ENCODE measurements at regions not wholly inside any gene's neighbourhood (a gene's known extent, or its start where the extent isn't known, plus 50 kb on each side); places are given as distances from the start of the nearest gene placed in this dataset.

DNA sequence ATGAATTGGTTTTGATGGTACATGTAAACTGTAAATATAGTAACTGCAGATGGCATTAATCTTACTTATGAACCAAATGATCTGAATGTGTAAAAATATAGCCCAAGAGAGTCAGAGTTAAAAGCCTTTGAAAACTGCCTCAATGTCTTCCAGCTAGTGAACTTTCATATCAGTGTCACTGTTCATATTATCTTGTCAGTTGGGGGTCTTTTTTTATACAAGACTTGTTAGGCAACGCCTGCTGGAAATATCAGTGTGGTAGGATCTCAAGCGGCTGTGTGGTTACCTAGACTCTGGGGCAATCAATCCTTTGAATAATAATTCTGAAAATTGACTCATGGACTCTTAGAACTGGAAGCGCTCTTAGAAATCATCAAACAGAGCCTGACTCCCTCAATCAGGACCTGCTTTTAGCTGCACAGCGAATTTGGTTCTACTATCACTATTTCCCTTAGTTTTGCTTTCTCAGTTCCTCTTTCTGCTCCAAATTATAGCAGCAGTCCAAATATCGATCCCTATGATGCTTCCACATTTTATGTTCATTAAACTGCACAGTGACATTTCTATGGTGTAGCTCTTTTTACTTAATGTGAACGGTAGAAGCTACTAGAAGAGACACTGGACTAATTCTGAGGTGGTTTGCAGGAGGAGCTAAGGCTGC lies 100.1 kb upstream of the COL1A2 start:
- H3K36me3 Mint-ChIP-seq (ENCODE audit: low read depth): no peaks in the 10 kb centered on the region
- peaks cover 8% of the 10 kb centered on the region for H3K27me3 Mint-ChIP-seq
- no peak overlapping the region for H3K27ac Mint-ChIP-seq
- no peaks in the 10 kb centered on the region for H3K9me3 Mint-ChIP-seq
- no peaks in the 10 kb centered on the region for H3K4me1 Mint-ChIP-seq (ENCODE audit: low read depth)
- no peak overlapping the region for H3K4me3 Mint-ChIP-seq
- intact Hi-C loops (cut with micrococcal nuclease): no loop called here

DNA sequence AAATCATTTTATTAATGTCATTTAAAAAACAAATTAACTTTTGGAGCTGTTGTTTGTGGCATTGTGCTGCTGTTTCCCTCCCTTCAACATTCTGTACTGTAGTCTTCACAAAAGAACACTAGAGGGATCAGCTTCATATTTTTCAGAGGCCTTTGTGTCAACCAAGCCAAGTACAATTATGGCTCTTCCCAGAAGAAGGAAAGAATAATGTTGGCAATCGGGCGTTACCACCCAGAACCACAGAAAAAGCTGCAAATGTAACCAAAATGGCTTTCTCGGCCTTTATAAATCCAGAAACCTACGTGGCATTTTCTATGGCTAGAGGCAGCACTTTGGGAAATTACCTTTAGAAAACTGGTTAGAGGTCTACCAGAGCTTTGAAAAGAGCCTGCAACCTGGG lies 98.8 kb upstream of the COL1A2 start:
- Mint-ChIP-seq H3K4me3 (no peak overlapping the region), H3K9me3 (no peaks in the 10 kb centered on the region), H3K27ac (no peak overlapping the region), H3K36me3 (ENCODE audit: low read depth) (no peaks in the 10 kb centered on the region), H3K27me3 (peaks cover 8% of the 10 kb centered on the region), H3K4me1 (ENCODE audit: low read depth) (no peaks in the 10 kb centered on the region)
- intact Hi-C loops (cut with micrococcal nuclease): no loop called here

DNA sequence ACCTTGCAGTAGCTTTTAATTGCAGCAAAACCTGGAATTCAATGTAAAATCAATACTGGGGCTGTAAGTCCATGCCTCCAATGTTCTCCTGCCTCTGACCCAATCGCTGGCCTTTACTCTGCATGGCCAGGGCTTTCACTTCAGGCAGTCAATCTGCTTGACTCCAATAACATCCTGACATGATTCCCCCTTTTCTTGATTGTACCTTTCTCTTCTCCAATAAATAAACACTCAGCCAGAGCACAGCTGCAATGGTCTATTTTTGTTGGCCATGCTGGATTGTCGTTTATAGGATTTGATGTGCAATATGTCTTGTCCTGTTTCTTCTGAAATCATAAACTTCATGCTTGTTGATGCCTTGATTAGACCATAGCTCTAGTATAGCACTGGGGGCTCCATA lies 97.8 kb upstream of the COL1A2 start:
- Mint-ChIP-seq H3K27ac (no peak overlapping the region), H3K4me1 (ENCODE audit: low read depth) (no peaks in the 10 kb centered on the region), H3K27me3 (peaks cover 6% of the 10 kb centered on the region), H3K9me3 (no peaks in the 10 kb centered on the region), H3K4me3 (no peak overlapping the region), H3K36me3 (ENCODE audit: low read depth) (no peaks in the 10 kb centered on the region)
- intact Hi-C loops (cut with micrococcal nuclease): no loop called here

DNA sequence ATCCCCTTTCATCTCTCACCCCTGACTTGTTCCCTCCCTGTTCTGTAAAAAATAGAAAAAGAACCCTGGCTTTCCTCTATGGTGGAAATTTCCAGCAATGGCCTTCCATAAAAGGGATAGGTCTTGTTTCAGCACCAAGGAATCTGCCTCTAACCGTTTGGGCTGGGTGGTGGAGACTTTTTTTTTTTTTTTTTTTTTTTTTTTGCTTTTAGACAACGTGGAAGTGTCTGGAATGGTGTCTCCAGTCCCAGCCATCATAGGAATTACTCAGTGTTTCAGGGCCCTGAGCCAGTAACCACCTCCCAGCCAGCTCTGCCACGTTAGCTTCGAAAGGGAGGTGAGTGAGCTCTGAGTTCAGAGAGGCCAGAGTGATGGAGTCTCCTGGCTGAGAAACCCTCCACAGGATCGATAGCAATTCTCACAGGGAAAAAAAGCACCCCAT lies 97.3 kb upstream of the COL1A2 start:
- no peaks in the 10 kb centered on the region for H3K36me3 Mint-ChIP-seq (ENCODE audit: low read depth)
- H3K9me3 Mint-ChIP-seq: no peaks in the 10 kb centered on the region
- peaks cover 5% of the 10 kb centered on the region for H3K27me3 Mint-ChIP-seq
- no peak overlapping the region for H3K4me3 Mint-ChIP-seq
- H3K4me1 Mint-ChIP-seq (ENCODE audit: low read depth): no peaks in the 10 kb centered on the region
- H3K27ac Mint-ChIP-seq: no peak overlapping the region
- intact Hi-C loops (cut with micrococcal nuclease): no loop called here

DNA sequence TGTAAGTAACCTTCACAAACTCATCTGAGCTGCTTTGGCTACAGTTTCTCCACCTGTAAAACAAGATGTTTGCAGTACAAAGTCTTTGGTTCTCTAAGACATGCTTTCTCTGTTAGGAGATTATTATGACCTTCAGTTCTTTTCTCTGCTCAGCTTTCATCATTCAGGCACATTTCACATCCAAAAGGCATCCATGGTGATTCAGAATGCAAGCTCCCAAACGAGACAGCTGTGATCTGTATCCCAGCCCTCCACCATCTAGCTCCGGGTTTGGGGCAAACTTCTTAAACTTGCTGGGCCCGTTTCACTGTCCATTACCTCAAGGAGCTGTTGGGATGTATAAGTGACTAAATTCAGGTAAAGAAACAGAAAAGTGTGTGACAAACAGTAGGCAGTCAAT lies 95.8 kb upstream of the COL1A2 start:
- Mint-ChIP-seq H3K27ac (no peak overlapping the region), H3K4me1 (ENCODE audit: low read depth) (peaks cover 5% of the 10 kb centered on the region), H3K27me3 (peaks cover 7% of the 10 kb centered on the region), H3K36me3 (ENCODE audit: low read depth) (no peaks in the 10 kb centered on the region), H3K4me3 (no peak overlapping the region), H3K9me3 (no peaks in the 10 kb centered on the region)
- intact Hi-C loops (cut with micrococcal nuclease): no loop called here

DNA sequence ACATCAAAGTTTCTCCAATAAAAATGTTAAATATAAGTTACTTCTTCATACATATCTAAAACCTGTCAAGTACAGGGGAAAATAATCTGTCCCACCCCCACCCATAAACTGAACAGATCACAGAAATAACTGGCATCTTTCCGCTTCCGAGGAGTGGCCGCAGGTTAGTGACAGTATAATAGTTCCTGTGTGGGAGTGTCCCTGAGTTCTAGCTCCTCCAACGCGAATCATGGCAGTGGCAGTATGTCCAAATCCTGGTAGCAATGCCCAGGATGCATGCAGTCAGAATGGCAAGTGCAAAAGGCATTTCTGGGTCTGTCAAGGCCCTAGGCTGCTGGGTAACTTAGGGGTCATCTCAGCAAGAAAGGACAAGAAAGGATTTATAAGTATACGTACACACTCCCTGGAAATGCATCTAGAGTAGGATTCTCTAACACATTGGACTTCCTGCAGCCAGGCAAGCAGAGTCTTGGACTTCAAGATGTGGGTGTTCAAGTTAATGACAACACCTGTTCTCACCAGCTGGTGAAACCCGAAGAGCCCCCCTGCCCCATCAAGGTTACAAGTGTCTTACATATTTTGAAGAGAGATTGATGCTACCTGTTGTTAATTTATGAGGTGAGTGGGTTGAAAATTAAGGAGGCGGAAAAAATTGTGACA lies 94.4 kb upstream of the COL1A2 start:
- intact Hi-C loops (cut with micrococcal nuclease): no loop called here

DNA sequence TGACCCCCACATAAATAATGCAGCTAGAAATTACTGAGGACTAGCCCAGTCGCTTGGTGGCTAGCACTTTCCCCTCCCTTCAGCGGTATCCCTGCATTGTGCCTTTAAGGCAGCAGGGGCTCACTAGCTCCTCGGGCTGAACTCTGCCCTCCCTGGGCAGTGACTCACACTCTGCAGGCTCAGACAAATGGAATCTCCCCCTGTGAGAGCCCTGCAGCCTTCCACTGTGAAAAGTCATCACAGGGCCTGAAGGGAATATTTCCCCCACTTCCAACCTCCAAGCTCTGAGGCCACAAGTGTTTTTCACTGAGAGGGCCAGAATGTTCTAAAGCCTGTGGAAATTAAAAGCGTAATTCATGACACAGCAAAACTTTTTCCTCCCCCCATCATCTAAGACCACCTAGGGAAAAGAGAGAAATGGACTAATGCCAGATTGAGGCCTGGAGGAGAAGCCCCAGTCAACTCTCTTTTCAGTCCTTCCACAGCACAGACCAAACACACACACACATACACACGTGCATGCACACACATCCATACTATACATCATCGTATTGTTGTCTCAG lies 93.6 kb upstream of the COL1A2 start:
- Mint-ChIP-seq H3K9me3 (no peaks in the 10 kb centered on the region), H3K27me3 (peaks cover 7% of the 10 kb centered on the region), H3K4me3 (no peak overlapping the region), H3K36me3 (ENCODE audit: low read depth) (no peaks in the 10 kb centered on the region), H3K27ac (no peak overlapping the region), H3K4me1 (ENCODE audit: low read depth) (peaks cover 5% of the 10 kb centered on the region)
- intact Hi-C loops (cut with micrococcal nuclease): no loop called here

More for the DNA sequence above, 94.4 kb upstream of the COL1A2 start:
- H3K36me3 Mint-ChIP-seq (ENCODE audit: low read depth): no peaks in the 10 kb centered on the region
- peaks cover 7% of the 10 kb centered on the region for H3K27me3 Mint-ChIP-seq
- peaks cover 5% of the 10 kb centered on the region for H3K4me1 Mint-ChIP-seq (ENCODE audit: low read depth)
- H3K9me3 Mint-ChIP-seq: no peaks in the 10 kb centered on the region
- H3K4me3 Mint-ChIP-seq: no peak overlapping the region
- H3K27ac Mint-ChIP-seq: no peak overlapping the region

DNA sequence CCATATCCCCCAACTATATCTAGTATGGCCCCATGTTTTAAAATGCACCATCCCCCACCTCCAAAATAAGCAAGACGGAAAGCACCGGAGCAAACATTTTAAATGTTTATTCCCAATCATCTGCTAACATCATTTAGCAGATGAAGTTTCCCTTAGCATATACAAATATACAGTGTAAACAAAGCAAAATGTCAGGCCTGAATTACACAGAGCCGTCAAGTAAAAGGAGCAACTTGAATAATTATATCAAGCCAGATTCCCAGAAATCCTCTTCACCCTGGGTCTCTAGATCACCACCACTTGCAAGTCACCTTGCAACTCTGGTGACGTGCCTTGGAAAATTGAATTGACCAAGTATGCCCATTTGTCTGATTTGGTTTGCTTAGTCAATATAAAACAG lies 91.6 kb upstream of the COL1A2 start:
- H3K27ac Mint-ChIP-seq: no peak overlapping the region
- intact Hi-C loops (cut with micrococcal nuclease): no loop called here

DNA sequence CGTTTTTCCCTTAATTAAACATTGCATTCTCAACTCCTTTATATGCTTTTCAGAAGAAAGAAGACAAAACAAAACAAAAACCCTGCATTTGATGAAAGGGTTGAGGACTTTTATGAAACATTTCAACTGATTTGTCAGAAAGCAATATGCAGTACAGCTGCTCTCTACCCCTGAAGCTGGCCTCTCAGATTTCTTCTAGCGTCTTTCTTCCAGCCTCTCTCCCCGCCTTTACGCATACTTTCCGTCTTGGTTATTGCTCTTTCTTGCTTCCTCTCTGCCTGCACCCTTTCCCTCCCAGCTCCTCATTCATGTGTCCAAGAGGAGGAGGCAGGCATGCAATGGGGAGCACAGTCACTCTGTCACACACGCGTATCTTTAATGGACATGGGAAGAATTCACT lies 91.0 kb upstream of the COL1A2 start:
- H3K9me3 Mint-ChIP-seq: no peaks in the 10 kb centered on the region
- no peaks in the 10 kb centered on the region for H3K36me3 Mint-ChIP-seq (ENCODE audit: low read depth)
- H3K27me3 Mint-ChIP-seq: peaks cover 8% of the 10 kb centered on the region
- intact Hi-C loops (cut with micrococcal nuclease): no loop called here
- H3K4me1 Mint-ChIP-seq (ENCODE audit: low read depth): peaks cover 5% of the 10 kb centered on the region
- no peak overlapping the region for H3K4me3 Mint-ChIP-seq
- H3K27ac Mint-ChIP-seq: no peak overlapping the region

More for the DNA sequence above, 91.6 kb upstream of the COL1A2 start:
- Mint-ChIP-seq H3K27me3 (peaks cover 8% of the 10 kb centered on the region), H3K9me3 (no peaks in the 10 kb centered on the region), H3K36me3 (ENCODE audit: low read depth) (no peaks in the 10 kb centered on the region), H3K4me1 (ENCODE audit: low read depth) (peaks cover 5% of the 10 kb centered on the region), H3K4me3 (no peak overlapping the region)

DNA sequence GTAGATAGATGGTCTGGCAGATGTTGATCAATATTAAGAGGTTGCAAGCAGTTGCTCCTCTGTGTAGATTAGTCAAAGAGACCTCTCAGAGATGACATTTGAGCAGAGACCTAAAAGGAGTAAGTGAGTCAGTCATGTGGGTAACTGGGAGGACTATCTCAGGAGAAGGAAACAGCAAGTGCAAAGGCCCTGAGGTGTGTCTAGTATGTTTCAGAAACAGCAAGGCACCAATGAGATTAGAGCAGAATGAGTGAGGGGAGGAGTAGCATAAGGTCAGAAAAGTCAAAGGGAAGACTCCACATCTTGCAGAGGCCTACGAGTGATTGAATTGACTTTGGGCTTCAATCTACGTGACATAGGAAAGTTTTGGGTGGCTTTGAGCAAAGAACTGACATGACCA lies 89.8 kb upstream of the COL1A2 start:
- peaks cover 4% of the 10 kb centered on the region for H3K27me3 Mint-ChIP-seq
- peaks cover 6% of the 10 kb centered on the region for H3K9me3 Mint-ChIP-seq
- peaks cover 5% of the 10 kb centered on the region for H3K4me1 Mint-ChIP-seq (ENCODE audit: low read depth)
- intact Hi-C loops (cut with micrococcal nuclease): no loop called here
- no peak overlapping the region for H3K27ac Mint-ChIP-seq
- no peak overlapping the region for H3K4me3 Mint-ChIP-seq
- H3K36me3 Mint-ChIP-seq (ENCODE audit: low read depth): no peaks in the 10 kb centered on the region

DNA sequence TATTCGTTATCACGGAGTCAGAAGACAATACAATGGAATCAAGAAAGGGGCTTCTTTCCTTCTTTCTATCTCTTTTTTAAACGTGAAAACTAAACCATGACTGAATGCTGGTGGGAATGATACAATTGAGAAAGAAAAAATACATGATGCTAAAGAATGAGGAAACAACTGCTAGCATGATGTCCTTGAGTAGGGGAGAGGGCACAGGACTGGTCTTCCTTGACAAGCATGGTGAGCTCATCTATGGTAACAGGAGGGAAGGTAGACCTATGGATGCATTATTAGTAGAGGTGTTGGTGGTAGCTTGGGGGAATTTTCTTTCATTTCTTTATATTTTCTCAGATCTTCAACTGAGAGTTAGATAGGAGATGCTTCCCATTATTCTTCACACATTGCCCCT lies 88.9 kb upstream of the COL1A2 start:
- peaks cover 4% of the 10 kb centered on the region for H3K27me3 Mint-ChIP-seq
- H3K27ac Mint-ChIP-seq: no peak overlapping the region
- peaks cover 5% of the 10 kb centered on the region for H3K4me1 Mint-ChIP-seq (ENCODE audit: low read depth)
- peaks cover 8% of the 10 kb centered on the region for H3K9me3 Mint-ChIP-seq
- H3K36me3 Mint-ChIP-seq (ENCODE audit: low read depth): no peaks in the 10 kb centered on the region
- H3K4me3 Mint-ChIP-seq: no peak overlapping the region
- intact Hi-C loops (cut with micrococcal nuclease): no loop called here

DNA sequence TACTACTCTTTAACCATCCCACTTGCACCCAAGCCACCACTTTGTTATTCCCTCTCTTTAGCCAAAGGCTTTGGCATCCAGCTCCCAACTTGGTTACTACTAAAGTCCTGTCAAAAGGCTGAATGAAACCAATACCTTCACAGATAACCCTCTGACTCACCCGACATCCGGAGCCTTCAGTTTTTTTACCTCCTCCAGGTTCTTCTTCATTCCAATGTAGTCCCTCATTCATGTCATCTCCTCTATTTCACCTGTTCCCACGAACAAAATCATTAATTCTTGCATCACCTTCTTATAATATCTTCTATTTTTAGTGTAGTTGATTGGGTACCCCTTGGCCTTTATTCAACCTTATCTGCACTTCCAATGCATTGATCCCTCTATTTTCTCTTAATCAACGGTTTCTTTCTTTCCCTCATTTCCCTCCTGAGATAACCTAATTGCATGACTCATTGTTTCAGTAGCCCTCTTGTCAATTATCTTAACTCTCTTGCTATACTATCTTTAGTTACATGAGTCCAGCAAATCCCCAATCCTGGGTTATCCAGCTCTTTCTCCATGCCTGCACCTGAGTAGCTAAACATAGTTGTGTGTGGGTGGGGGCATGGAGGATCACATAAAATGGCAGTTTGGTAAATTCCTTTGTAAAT lies 87.2 kb upstream of the COL1A2 start:
- H3K27me3 Mint-ChIP-seq: peaks cover 4% of the 10 kb centered on the region
- H3K36me3 Mint-ChIP-seq (ENCODE audit: low read depth): no peaks in the 10 kb centered on the region
- peaks cover 5% of the 10 kb centered on the region for H3K4me1 Mint-ChIP-seq (ENCODE audit: low read depth)
- peaks cover 8% of the 10 kb centered on the region for H3K9me3 Mint-ChIP-seq
- no peak overlapping the region for H3K27ac Mint-ChIP-seq
- no peak overlapping the region for H3K4me3 Mint-ChIP-seq
- intact Hi-C loops (cut with micrococcal nuclease): no loop called here

DNA sequence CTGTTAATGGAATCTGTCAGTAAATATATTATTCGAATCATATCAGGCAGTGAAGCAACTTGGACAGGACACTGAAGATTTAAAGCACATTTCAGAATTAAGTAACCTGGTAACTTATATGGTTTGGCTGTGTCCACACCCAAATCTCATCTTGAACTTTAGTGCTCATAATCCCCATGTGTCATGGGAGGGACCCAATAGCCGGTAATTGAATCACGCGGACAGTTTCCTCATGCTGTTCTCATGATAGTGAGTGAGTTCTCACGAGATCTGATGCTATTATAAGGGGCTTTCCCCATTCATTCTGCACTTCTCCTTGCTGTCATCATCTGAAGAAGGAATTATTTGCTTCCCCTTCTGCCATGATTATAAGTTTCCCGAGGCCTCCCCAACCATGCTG lies 83.2 kb upstream of the COL1A2 start:
- H3K36me3 Mint-ChIP-seq (ENCODE audit: low read depth): no peaks in the 10 kb centered on the region
- no peak overlapping the region for H3K4me3 Mint-ChIP-seq
- H3K9me3 Mint-ChIP-seq: peaks cover 8% of the 10 kb centered on the region
- no peaks in the 10 kb centered on the region for H3K4me1 Mint-ChIP-seq (ENCODE audit: low read depth)
- no peak overlapping the region for H3K27ac Mint-ChIP-seq
- peaks cover 1% of the 10 kb centered on the region for H3K27me3 Mint-ChIP-seq
- intact Hi-C loops (cut with micrococcal nuclease): no loop called here

DNA sequence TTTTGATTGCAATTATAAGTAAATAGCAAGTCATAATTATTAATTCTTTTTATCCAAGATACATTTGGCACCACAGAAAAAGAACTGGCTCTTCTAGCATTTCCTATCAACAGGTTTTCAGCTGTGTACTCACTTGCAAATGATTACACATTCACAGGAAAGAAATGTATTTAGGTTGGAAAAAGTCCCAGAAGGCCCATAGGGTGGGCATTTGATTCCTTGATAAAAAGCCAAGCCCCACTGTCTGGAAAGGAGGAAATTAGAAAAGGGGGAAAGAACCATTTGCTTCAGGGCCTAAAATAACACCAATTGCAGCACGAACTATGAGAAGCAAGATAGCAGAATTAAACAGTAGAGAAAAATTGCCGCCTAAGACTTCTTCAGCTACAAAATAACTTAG lies 80.8 kb upstream of the COL1A2 start:
- H3K4me1 Mint-ChIP-seq (ENCODE audit: low read depth): no peaks in the 10 kb centered on the region
- no peak overlapping the region for H3K4me3 Mint-ChIP-seq
- intact Hi-C loops (cut with micrococcal nuclease): no loop called here
- H3K27ac Mint-ChIP-seq: no peak overlapping the region
- no peaks in the 10 kb centered on the region for H3K36me3 Mint-ChIP-seq (ENCODE audit: low read depth)
- no peaks in the 10 kb centered on the region for H3K27me3 Mint-ChIP-seq
- H3K9me3 Mint-ChIP-seq: peaks cover 8% of the 10 kb centered on the region

Measured in dendritic cell treated with granulocyte-macrophage colony-stimulating factor and Interleukin-4, amounts not matched to agents 40 ng/mL and 50 ng/mL, for 4 days (primary cell).